ENCODE measurements at regions not wholly inside any gene's neighbourhood (a gene's known extent, or its start where the extent isn't known, plus 50 kb on each side); places are given as distances from the start of the nearest gene placed in this dataset.

DNA sequence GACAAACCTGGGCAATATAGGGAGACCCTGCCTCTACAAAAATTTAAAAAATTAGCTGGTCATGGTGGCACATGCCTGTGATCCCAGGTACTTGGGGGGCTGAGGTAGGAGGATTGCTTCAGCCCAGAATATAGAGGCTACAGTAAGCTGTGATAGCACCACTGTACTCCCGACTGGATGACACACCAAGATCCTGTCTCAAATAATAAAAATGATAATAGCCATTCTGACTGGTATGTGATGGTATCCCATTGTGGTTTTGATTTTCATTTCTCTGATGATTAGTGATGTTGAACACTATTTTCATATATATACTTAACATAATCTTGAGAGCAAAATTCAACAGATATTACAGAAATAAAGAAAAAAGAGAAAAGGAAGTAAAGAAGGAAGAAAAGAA lies 1491.0 kb upstream of the PIK3C3 start:
- Histone ChIP-seq H3K27me3 (no peaks in the 10 kb centered on the region), H3K4me3 (no peak overlapping the region), H3K9me3 (no peaks in the 10 kb centered on the region), H3K27ac (no peak overlapping the region), H3K36me3 (no peaks in the 10 kb centered on the region), H3K4me1 (no peaks in the 10 kb centered on the region)
- no peak for ATAC-seq
- TF ChIP-seq POLR2A (IDR thresholded peaks at IDR 0.05), result no peak
- TF ChIP-seq, protein P1, sequence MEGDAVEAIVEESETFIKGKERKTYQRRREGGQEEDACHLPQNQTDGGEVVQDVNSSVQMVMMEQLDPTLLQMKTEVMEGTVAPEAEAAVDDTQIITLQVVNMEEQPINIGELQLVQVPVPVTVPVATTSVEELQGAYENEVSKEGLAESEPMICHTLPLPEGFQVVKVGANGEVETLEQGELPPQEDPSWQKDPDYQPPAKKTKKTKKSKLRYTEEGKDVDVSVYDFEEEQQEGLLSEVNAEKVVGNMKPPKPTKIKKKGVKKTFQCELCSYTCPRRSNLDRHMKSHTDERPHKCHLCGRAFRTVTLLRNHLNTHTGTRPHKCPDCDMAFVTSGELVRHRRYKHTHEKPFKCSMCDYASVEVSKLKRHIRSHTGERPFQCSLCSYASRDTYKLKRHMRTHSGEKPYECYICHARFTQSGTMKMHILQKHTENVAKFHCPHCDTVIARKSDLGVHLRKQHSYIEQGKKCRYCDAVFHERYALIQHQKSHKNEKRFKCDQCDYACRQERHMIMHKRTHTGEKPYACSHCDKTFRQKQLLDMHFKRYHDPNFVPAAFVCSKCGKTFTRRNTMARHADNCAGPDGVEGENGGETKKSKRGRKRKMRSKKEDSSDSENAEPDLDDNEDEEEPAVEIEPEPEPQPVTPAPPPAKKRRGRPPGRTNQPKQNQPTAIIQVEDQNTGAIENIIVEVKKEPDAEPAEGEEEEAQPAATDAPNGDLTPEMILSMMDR (IDR thresholded peaks at IDR 0.05), result no peak
- DNase-seq, result no peak
- intact Hi-C loops (cut with DNase I), result no loop called here
- WGBS (ENCODE audit: insufficient coverage, low coverage, low lambda C conversion rate, missing lambda C conversion rate), result 45% methylated on average over 1 of the region's 1 CpG

DNA sequence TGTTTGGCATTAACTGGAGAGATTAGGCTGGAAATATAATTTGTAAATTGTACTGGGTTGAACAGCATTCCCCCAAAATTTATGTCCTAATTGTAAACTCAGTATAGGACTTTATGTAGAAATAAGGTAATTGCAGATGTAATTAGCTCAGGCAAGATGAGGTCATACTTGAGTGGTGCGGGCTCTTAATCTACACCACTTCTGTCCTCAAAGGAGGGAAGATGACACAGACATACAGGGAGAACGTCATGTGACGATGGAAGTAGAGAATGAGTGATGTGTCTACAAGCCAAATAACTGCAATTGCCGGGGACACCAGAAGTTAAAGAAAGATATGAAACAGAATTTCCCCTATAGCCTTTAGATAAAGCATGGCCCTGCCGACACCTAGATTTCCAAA lies 1501.1 kb upstream of the PIK3C3 start:
- H3K27me3 ChIP-seq, result no peaks in the 10 kb centered on the region
- H3K4me3 ChIP-seq, result no peak overlapping the region
- DNase-seq (no peak), ATAC-seq (no peak)
- intact Hi-C loops (cut with DNase I), result no loop called here
- WGBS (ENCODE audit: insufficient coverage, low coverage, low lambda C conversion rate, missing lambda C conversion rate), result 72% methylated on average over 5 of the region's 5 CpGs
- no peaks in the 10 kb centered on the region for H3K4me1 ChIP-seq
- no peak overlapping the region for H3K27ac ChIP-seq
- no peaks in the 10 kb centered on the region for H3K36me3 ChIP-seq
- TF ChIP-seq POLR2A (IDR thresholded peaks at IDR 0.05), result no peak
- TF ChIP-seq, protein P1 (IDR thresholded peaks at IDR 0.05), result no peak
- no peaks in the 10 kb centered on the region for H3K9me3 ChIP-seq

DNA sequence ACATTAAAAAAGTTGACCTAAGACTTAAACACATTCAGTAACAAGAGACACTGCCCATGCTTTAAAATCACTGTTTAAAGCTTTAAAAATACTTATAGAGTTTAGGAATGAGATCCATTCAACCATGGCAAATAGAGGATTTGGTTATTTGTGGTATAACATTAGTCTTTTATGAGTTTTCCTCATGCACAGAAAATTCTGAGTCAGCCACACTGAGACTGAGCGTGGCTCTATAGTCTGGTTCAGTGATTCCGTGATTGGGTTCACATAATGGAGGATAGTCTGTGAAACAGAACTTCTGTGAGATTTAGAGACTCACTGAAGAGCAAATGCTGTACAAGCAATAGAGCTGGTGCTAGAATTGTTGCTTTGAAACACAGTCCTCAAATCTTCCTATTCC lies 1502.4 kb upstream of the PIK3C3 start:
- ATAC-seq (no peak), DNase-seq (no peak)
- WGBS (ENCODE audit: insufficient coverage, low coverage, low lambda C conversion rate, missing lambda C conversion rate), result 53% methylated on average over 2 of the region's 2 CpGs
- H3K4me1 ChIP-seq, result no peaks in the 10 kb centered on the region
- no peak for TF ChIP-seq POLR2A (IDR thresholded peaks at IDR 0.05)
- TF ChIP-seq, protein P1 (IDR thresholded peaks at IDR 0.05), result no peak
- no peak overlapping the region for H3K27ac ChIP-seq
- no peaks in the 10 kb centered on the region for H3K27me3 ChIP-seq
- H3K36me3 ChIP-seq, result no peaks in the 10 kb centered on the region
- no peaks in the 10 kb centered on the region for H3K9me3 ChIP-seq
- no peak overlapping the region for H3K4me3 ChIP-seq
- intact Hi-C loops (cut with DNase I), result no loop called here

DNA sequence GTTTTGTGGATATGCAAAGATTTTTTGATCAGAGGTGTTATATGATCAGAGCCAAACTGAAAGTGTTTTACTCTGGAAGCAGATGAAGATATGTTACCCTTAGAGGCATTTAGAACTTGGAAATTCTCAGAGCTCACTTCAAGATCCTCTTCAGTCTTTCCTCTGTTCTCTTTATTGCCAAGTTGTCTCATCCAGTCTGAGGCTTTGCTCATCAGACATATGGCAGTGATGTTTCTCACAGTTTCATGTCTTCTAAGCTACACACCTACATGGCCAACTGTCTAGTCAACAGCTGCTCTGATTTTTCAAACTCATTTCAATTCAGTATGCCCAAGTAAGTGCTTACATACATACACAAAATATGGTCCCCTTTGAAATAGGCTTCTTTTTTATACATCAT lies 1504.3 kb upstream of the PIK3C3 start:
- H3K36me3 ChIP-seq, result no peaks in the 10 kb centered on the region
- ATAC-seq (no peak), DNase-seq (no peak)
- H3K4me1 ChIP-seq, result no peaks in the 10 kb centered on the region
- no peak for TF ChIP-seq POLR2A (IDR thresholded peaks at IDR 0.05)
- TF ChIP-seq, protein P1 (IDR thresholded peaks at IDR 0.05), result no peak
- intact Hi-C loops (cut with DNase I), result no loop called here
- no peak overlapping the region for H3K4me3 ChIP-seq
- no peak overlapping the region for H3K27ac ChIP-seq
- H3K9me3 ChIP-seq, result no peaks in the 10 kb centered on the region
- no peaks in the 10 kb centered on the region for H3K27me3 ChIP-seq

DNA sequence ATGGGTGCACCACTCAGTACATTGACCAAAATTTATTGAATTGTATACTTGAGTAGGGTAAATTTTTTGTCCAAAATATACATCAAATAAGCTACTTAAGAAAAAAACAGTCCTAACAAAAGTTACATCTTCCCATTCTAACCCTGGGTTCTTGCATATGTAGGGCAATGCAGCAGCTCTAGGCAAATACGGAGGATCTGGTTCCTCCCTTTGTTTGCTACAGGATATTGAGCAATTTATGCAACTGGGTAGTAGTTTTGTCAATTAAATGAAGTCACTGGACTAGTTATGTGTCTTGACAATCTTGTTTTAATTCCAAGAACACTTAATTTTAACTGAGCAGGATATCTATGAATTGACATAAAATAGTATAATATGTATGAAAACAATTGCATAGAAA lies 1507.2 kb upstream of the PIK3C3 start:
- WGBS (ENCODE audit: insufficient coverage, low coverage, low lambda C conversion rate, missing lambda C conversion rate), result 5% methylated on average over 1 of the region's 1 CpG
- Histone ChIP-seq H3K9me3 (no peaks in the 10 kb centered on the region), H3K27ac (no peak overlapping the region), H3K4me3 (no peak overlapping the region), H3K4me1 (no peaks in the 10 kb centered on the region), H3K36me3 (no peaks in the 10 kb centered on the region), H3K27me3 (no peaks in the 10 kb centered on the region)
- no peak for ATAC-seq
- no peak for TF ChIP-seq POLR2A (IDR thresholded peaks at IDR 0.05)
- TF ChIP-seq, protein P1 (IDR thresholded peaks at IDR 0.05), result no peak
- intact Hi-C loops (cut with DNase I), result no loop called here
- DNase-seq, result no peak
